ENCODE measurements at regions not wholly inside any gene's neighbourhood (a gene's known extent, or its start where the extent isn't known, plus 50 kb on each side); places are given as distances from the start of the nearest gene placed in this dataset.

GRCh38 chr10:128369101-128369650 is 243.0 kb upstream of the MKI67 start:
- no peak overlapping the region for H3K4me3 ChIP-seq (ENCODE audit: low read depth in 1 of 2, low read length in 2 of 2)
- no peak overlapping the region for H3K27ac ChIP-seq (ENCODE audit: low read depth in 2 of 2, low read length in 1 of 2)
- no peaks in the 10 kb centered on the region for H3K27me3 ChIP-seq (ENCODE audit: control insufficient read depth in 1 of 2, insufficient read depth in 2 of 2, low read length in 2 of 2)
- H3K36me3 ChIP-seq (ENCODE audit: control insufficient read depth in 2 of 2, insufficient read depth in 2 of 2, low read length in 1 of 2) = no peaks in the 10 kb centered on the region
- peaks cover 5 to 19% of the 10 kb centered on the region in 2 donors for H3K9me3 ChIP-seq (ENCODE audit: control insufficient read depth in 2 of 2, insufficient read depth in 1 of 2, low read depth in 1 of 2, low read length in 1 of 2)
- no peaks in the 10 kb centered on the region for H3K4me1 ChIP-seq (ENCODE audit: control insufficient read depth in 2 of 2, insufficient read depth in 2 of 2, low read length in 1 of 2)
- WGBS, 2 donors = 85 to 88% methylated on average over 12 of the region's 12 CpGs

GRCh38 chr10:128373071-128373749 is 247.0 kb upstream of the MKI67 start:
- Histone ChIP-seq H3K36me3 (ENCODE audit: control insufficient read depth in 2 of 2, insufficient read depth in 2 of 2, low read length in 1 of 2) (no peaks in the 10 kb centered on the region), H3K27me3 (ENCODE audit: control insufficient read depth in 1 of 2, insufficient read depth in 2 of 2, low read length in 2 of 2) (no peaks in the 10 kb centered on the region), H3K4me1 (ENCODE audit: control insufficient read depth in 2 of 2, insufficient read depth in 2 of 2, low read length in 1 of 2) (no peaks in the 10 kb centered on the region), H3K9me3 (ENCODE audit: control insufficient read depth in 2 of 2, insufficient read depth in 1 of 2, low read depth in 1 of 2, low read length in 1 of 2) (peaks cover 3 to 17% of the 10 kb centered on the region in 2 donors), H3K4me3 (ENCODE audit: low read depth in 1 of 2, low read length in 2 of 2) (no peak overlapping the region), H3K27ac (ENCODE audit: low read depth in 2 of 2, low read length in 1 of 2) (no peak overlapping the region)
- WGBS, 2 donors = 79 to 85% methylated on average over 9 of the region's 9 CpGs

GRCh38 chr10:128373831-128374230 is 247.6 kb upstream of the MKI67 start:
- Histone ChIP-seq H3K27me3 (ENCODE audit: control insufficient read depth in 1 of 2, insufficient read depth in 2 of 2, low read length in 2 of 2) (no peaks in the 10 kb centered on the region), H3K36me3 (ENCODE audit: control insufficient read depth in 2 of 2, insufficient read depth in 2 of 2, low read length in 1 of 2) (no peaks in the 10 kb centered on the region)
- 79% methylated on average over 7 of the region's 7 CpGs for WGBS, 2 donors

GRCh38 chr10:128375171-128375570 is 248.9 kb upstream of the MKI67 start:
- H3K4me3 ChIP-seq (ENCODE audit: low read depth in 1 of 2, low read length in 2 of 2) = no peak overlapping the region
- 71 to 73% methylated on average over 7 of the region's 7 CpGs for WGBS, 2 donors

More at GRCh38 chr10:128373831-128374230, 247.6 kb upstream of the MKI67 start:
- Histone ChIP-seq H3K4me3 (ENCODE audit: low read depth in 1 of 2, low read length in 2 of 2) (no peak overlapping the region), H3K4me1 (ENCODE audit: control insufficient read depth in 2 of 2, insufficient read depth in 2 of 2, low read length in 1 of 2) (no peaks in the 10 kb centered on the region), H3K9me3 (ENCODE audit: control insufficient read depth in 2 of 2, insufficient read depth in 1 of 2, low read depth in 1 of 2, low read length in 1 of 2) (peaks cover 3 to 17% of the 10 kb centered on the region in 2 donors), H3K27ac (ENCODE audit: low read depth in 2 of 2, low read length in 1 of 2) (no peak overlapping the region)

GRCh38 chr10:128377364-128377987 is 251.3 kb upstream of the MKI67 start:
- Histone ChIP-seq H3K9me3 (ENCODE audit: control insufficient read depth in 2 of 2, insufficient read depth in 1 of 2, low read depth in 1 of 2, low read length in 1 of 2) (peaks cover 3 to 10% of the 10 kb centered on the region in 2 donors), H3K36me3 (ENCODE audit: control insufficient read depth in 2 of 2, insufficient read depth in 2 of 2, low read length in 1 of 2) (no peaks in the 10 kb centered on the region), H3K27me3 (ENCODE audit: control insufficient read depth in 1 of 2, insufficient read depth in 2 of 2, low read length in 2 of 2) (no peaks in the 10 kb centered on the region), H3K4me3 (ENCODE audit: low read depth in 1 of 2, low read length in 2 of 2) (no peak overlapping the region), H3K4me1 (ENCODE audit: control insufficient read depth in 2 of 2, insufficient read depth in 2 of 2, low read length in 1 of 2) (no peaks in the 10 kb centered on the region), H3K27ac (ENCODE audit: low read depth in 2 of 2, low read length in 1 of 2) (no peak overlapping the region)
- 51 to 58% methylated on average over 9 of the region's 9 CpGs for WGBS, 2 donors

More at GRCh38 chr10:128375171-128375570, 248.9 kb upstream of the MKI67 start:
- Histone ChIP-seq H3K27me3 (ENCODE audit: control insufficient read depth in 1 of 2, insufficient read depth in 2 of 2, low read length in 2 of 2) (no peaks in the 10 kb centered on the region), H3K4me1 (ENCODE audit: control insufficient read depth in 2 of 2, insufficient read depth in 2 of 2, low read length in 1 of 2) (no peaks in the 10 kb centered on the region), H3K27ac (ENCODE audit: low read depth in 2 of 2, low read length in 1 of 2) (no peak overlapping the region), H3K9me3 (ENCODE audit: control insufficient read depth in 2 of 2, insufficient read depth in 1 of 2, low read depth in 1 of 2, low read length in 1 of 2) (peaks cover 3 to 15% of the 10 kb centered on the region in 2 donors), H3K36me3 (ENCODE audit: control insufficient read depth in 2 of 2, insufficient read depth in 2 of 2, low read length in 1 of 2) (no peaks in the 10 kb centered on the region)

GRCh38 chr10:128377988-128378387 is 251.8 kb upstream of the MKI67 start:
- 40 to 47% methylated on average over 3 of the region's 3 CpGs for WGBS, 2 donors
- Histone ChIP-seq H3K27ac (ENCODE audit: low read depth in 2 of 2, low read length in 1 of 2) (no peak overlapping the region), H3K9me3 (ENCODE audit: control insufficient read depth in 2 of 2, insufficient read depth in 1 of 2, low read depth in 1 of 2, low read length in 1 of 2) (peaks cover 3 to 12% of the 10 kb centered on the region in 2 donors)

GRCh38 chr10:128380946-128381345 is 254.7 kb upstream of the MKI67 start:
- Histone ChIP-seq H3K36me3 (ENCODE audit: control insufficient read depth in 2 of 2, insufficient read depth in 2 of 2, low read length in 1 of 2) (no peaks in the 10 kb centered on the region), H3K27ac (ENCODE audit: low read depth in 2 of 2, low read length in 1 of 2) (no peak overlapping the region), H3K27me3 (ENCODE audit: control insufficient read depth in 1 of 2, insufficient read depth in 2 of 2, low read length in 2 of 2) (no peaks in the 10 kb centered on the region), H3K4me3 (ENCODE audit: low read depth in 1 of 2, low read length in 2 of 2) (no peak overlapping the region), H3K9me3 (ENCODE audit: control insufficient read depth in 2 of 2, insufficient read depth in 1 of 2, low read depth in 1 of 2, low read length in 1 of 2) (peaks cover 3 to 7% of the 10 kb centered on the region in 2 donors), H3K4me1 (ENCODE audit: control insufficient read depth in 2 of 2, insufficient read depth in 2 of 2, low read length in 1 of 2) (no peaks in the 10 kb centered on the region)
- WGBS, 2 donors = 73 to 79% methylated on average over 4 of the region's 4 CpGs

More at GRCh38 chr10:128377988-128378387, 251.8 kb upstream of the MKI67 start:
- no peaks in the 10 kb centered on the region for H3K36me3 ChIP-seq (ENCODE audit: control insufficient read depth in 2 of 2, insufficient read depth in 2 of 2, low read length in 1 of 2)
- H3K4me3 ChIP-seq (ENCODE audit: low read depth in 1 of 2, low read length in 2 of 2) = no peak overlapping the region
- H3K27me3 ChIP-seq (ENCODE audit: control insufficient read depth in 1 of 2, insufficient read depth in 2 of 2, low read length in 2 of 2) = no peaks in the 10 kb centered on the region
- no peaks in the 10 kb centered on the region for H3K4me1 ChIP-seq (ENCODE audit: control insufficient read depth in 2 of 2, insufficient read depth in 2 of 2, low read length in 1 of 2)

GRCh38 chr10:128382225-128382624 is 256.0 kb upstream of the MKI67 start:
- 45 to 56% methylated on average over 3 of the region's 3 CpGs for WGBS, 2 donors
- Histone ChIP-seq H3K4me1 (ENCODE audit: control insufficient read depth in 2 of 2, insufficient read depth in 2 of 2, low read length in 1 of 2) (no peaks in the 10 kb centered on the region), H3K4me3 (ENCODE audit: low read depth in 1 of 2, low read length in 2 of 2) (no peak overlapping the region), H3K9me3 (ENCODE audit: control insufficient read depth in 2 of 2, insufficient read depth in 1 of 2, low read depth in 1 of 2, low read length in 1 of 2) (peaks cover 3 to 13% of the 10 kb centered on the region in 2 donors), H3K36me3 (ENCODE audit: control insufficient read depth in 2 of 2, insufficient read depth in 2 of 2, low read length in 1 of 2) (no peaks in the 10 kb centered on the region), H3K27me3 (ENCODE audit: control insufficient read depth in 1 of 2, insufficient read depth in 2 of 2, low read length in 2 of 2) (no peaks in the 10 kb centered on the region), H3K27ac (ENCODE audit: low read depth in 2 of 2, low read length in 1 of 2) (no peak overlapping the region)

- Histone ChIP-seq H3K27me3 (ENCODE audit: control insufficient read depth in 1 of 2, insufficient read depth in 2 of 2, low read length in 2 of 2) (no peaks in the 10 kb centered on the region), H3K4me1 (ENCODE audit: control insufficient read depth in 2 of 2, insufficient read depth in 2 of 2, low read length in 1 of 2) (no peaks in the 10 kb centered on the region), H3K36me3 (ENCODE audit: control insufficient read depth in 2 of 2, insufficient read depth in 2 of 2, low read length in 1 of 2) (no peaks in the 10 kb centered on the region), H3K9me3 (ENCODE audit: control insufficient read depth in 2 of 2, insufficient read depth in 1 of 2, low read depth in 1 of 2, low read length in 1 of 2) (peaks cover 0 to 14% of the 10 kb centered on the region in 2 donors), H3K4me3 (ENCODE audit: low read depth in 1 of 2, low read length in 2 of 2) (no peak overlapping the region), H3K27ac (ENCODE audit: low read depth in 2 of 2, low read length in 1 of 2) (no peak overlapping the region)
- 88 to 94% methylated on average over 10 of the region's 10 CpGs for WGBS, 2 donors
Measured at GRCh38 chr10:128384831-128385230, 258.6 kb upstream of the MKI67 start.
